H9 (cell line): ENCODE measurements at regions not wholly inside any gene's neighbourhood (a gene's known extent, or its start where the extent isn't known, plus 50 kb on each side); places are given as distances from the start of the nearest gene placed in this dataset.

Experiments
- DNase-seq: peaks from one replicate; pipeline ENCODE4 v3.0.0-alpha.2; 2017
- H2AFZ ChIP-seq: one replicate; pipeline ENCODE4 v1.6.1; 2013; ENCODE audit warnings: mild to moderate bottlenecking, low read length, control low read depth, moderate library complexity
- H2AK5ac ChIP-seq: 2 replicates; pipeline ENCODE4 v1.6.1; 2013; ENCODE audit warnings: low read length, control low read depth, mixed read lengths; ENCODE audit not compliant: insufficient read length
- H2BK120ac ChIP-seq: one replicate; pipeline ENCODE4 v1.6.1; 2013; ENCODE audit warnings: low read depth, mild to moderate bottlenecking, low read length, control low read depth, inconsistent platforms; ENCODE audit not compliant: poor library complexity, severe bottlenecking
- H2BK12ac ChIP-seq: 2 replicates; pipeline ENCODE4 v1.6.1; 2013; ENCODE audit warnings: low read length, control low read depth, mixed read lengths, low read depth; ENCODE audit not compliant: insufficient read length
- H2BK15ac ChIP-seq: 2 replicates; pipeline ENCODE4 v1.6.1; 2013; ENCODE audit warnings: low read depth, low read length, control low read depth
- H2BK20ac ChIP-seq: one replicate; pipeline ENCODE4 v1.6.1; 2013; ENCODE audit warnings: low read depth, mild to moderate bottlenecking, low read length, control low read depth, inconsistent platforms; ENCODE audit not compliant: poor library complexity, severe bottlenecking
- H2BK5ac ChIP-seq: 2 replicates; pipeline ENCODE4 v1.6.1; 2013; ENCODE audit warnings: low read length, control low read depth, mixed read lengths; ENCODE audit not compliant: insufficient read length
- H3K14ac ChIP-seq: 2 replicates; pipeline ENCODE4 v1.6.1; 2013; ENCODE audit warnings: low read length, control low read depth; ENCODE audit not compliant: insufficient read depth
- H3K18ac ChIP-seq: 2 replicates; pipeline ENCODE4 v1.6.1; 2013; ENCODE audit warnings: low read depth, mild to moderate bottlenecking, mixed read lengths, low read length, control low read depth; ENCODE audit not compliant: insufficient read length
- H3K23ac ChIP-seq: 2 replicates; pipeline ENCODE4 v1.6.1; 2013; ENCODE audit warnings: low read length, control low read depth, mixed read lengths, low read depth; ENCODE audit not compliant: insufficient read length
- H3K23me2 ChIP-seq: 2 replicates; pipeline ENCODE4 v1.6.1; 2013; ENCODE audit warnings: low read depth, mild to moderate bottlenecking, mixed read lengths, low read length, control low read depth; ENCODE audit not compliant: insufficient read length, poor library complexity, severe bottlenecking
- H3K27ac ChIP-seq: 2 replicates; pipeline ENCODE4 v1.5.1; 2013; ENCODE audit warnings: low read length, control low read depth, mixed read lengths, low read depth; ENCODE audit not compliant: insufficient read length
- H3K27me3 ChIP-seq: 2 replicates; pipeline ENCODE4 v1.6.1; 2013; ENCODE audit warnings: low read length, control low read depth, inconsistent platforms; ENCODE audit not compliant: insufficient read depth
- H3K4ac ChIP-seq: 2 replicates; pipeline ENCODE4 v1.6.1; 2013; ENCODE audit warnings: low read depth, mild to moderate bottlenecking, control low read depth, inconsistent platforms, low read length, moderate library complexity
- H3K4me1 ChIP-seq: 2 replicates; pipeline ENCODE4 v1.6.1; 2013; ENCODE audit warnings: low read length, control low read depth, inconsistent platforms; ENCODE audit not compliant: insufficient read depth
- H3K4me2 ChIP-seq: 2 replicates; pipeline ENCODE4 v1.6.1; 2013; ENCODE audit warnings: low read length, control low read depth, mixed read lengths; ENCODE audit not compliant: insufficient read length, insufficient read depth
- H3K56ac ChIP-seq: 2 replicates; pipeline ENCODE4 v1.6.1; 2013; ENCODE audit warnings: low read depth, mild to moderate bottlenecking, mixed read lengths, low read length, control low read depth; ENCODE audit not compliant: insufficient read length
- H3K79me1 ChIP-seq: 2 replicates; pipeline ENCODE4 v1.6.1; 2013; ENCODE audit warnings: low read depth, mild to moderate bottlenecking, moderate library complexity, low read length, control low read depth, inconsistent platforms; ENCODE audit not compliant: insufficient read depth, poor library complexity, severe bottlenecking
- H3K79me2 ChIP-seq: 2 replicates; pipeline ENCODE4 v1.6.1; 2013; ENCODE audit warnings: low read length, control low read depth, inconsistent platforms; ENCODE audit not compliant: insufficient read depth
- H3K9ac ChIP-seq: 2 replicates; pipeline ENCODE4 v1.6.1; 2013; ENCODE audit warnings: low read length, control low read depth, mixed read lengths; ENCODE audit not compliant: insufficient read length; ENCODE audit errors: extremely low read depth
- H3K9me3 ChIP-seq: one replicate; pipeline ENCODE4 v1.6.1; 2013; ENCODE audit warnings: low read depth, low read length, inconsistent platforms; ENCODE audit not compliant: control insufficient read depth
- H3T11ph ChIP-seq: one replicate; pipeline ENCODE4 v1.6.1; 2013; ENCODE audit warnings: mild to moderate bottlenecking, low read length, control low read depth, inconsistent platforms
- H4K20me1 ChIP-seq: one replicate; pipeline ENCODE4 v1.6.1; 2013; ENCODE audit not compliant: control insufficient read depth, insufficient read length, insufficient read depth
- H4K5ac ChIP-seq: 2 replicates; pipeline ENCODE4 v1.6.1; 2013; ENCODE audit warnings: low read depth, mild to moderate bottlenecking, mixed read lengths, low read length, control low read depth; ENCODE audit not compliant: insufficient read length
- H4K8ac ChIP-seq: replicated peaks from 2 replicates; pipeline ENCODE4 v1.6.1; 2013; ENCODE audit warnings: low read length, control low read depth, mixed read lengths, low read depth; ENCODE audit not compliant: insufficient read length
- H4K91ac ChIP-seq: 2 replicates; pipeline ENCODE4 v1.6.1; 2013; ENCODE audit warnings: low read depth, mild to moderate bottlenecking, moderate library complexity, mixed read lengths, low read length, control low read depth; ENCODE audit not compliant: insufficient read length
- H3K27ac Mint-ChIP-seq, 3 experiments: 2 replicates in 2 of 3; 3 replicates in 1 of 3; pipeline ENCODE4 v1.8.0; 2020 to 2021; ENCODE audit warnings: mixed read lengths in 3 of 3, mild to moderate bottlenecking in 1 of 3, moderate library complexity in 1 of 3
- H3K27me3 Mint-ChIP-seq: 2 replicates; pipeline ENCODE4 v1.8.0; 2021; ENCODE audit warnings: low read depth, mild to moderate bottlenecking, moderate library complexity, mixed read lengths
- H3K36me3 Mint-ChIP-seq, 3 experiments: 2 replicates in 2 of 3; 3 replicates in 1 of 3; pipeline ENCODE4 v1.8.0; 2020 to 2021; ENCODE audit warnings: low read depth in 3 of 3, mixed read lengths in 3 of 3; ENCODE audit not compliant: insufficient read depth in 1 of 3
- H3K4me1 Mint-ChIP-seq, 2 experiments: 2 replicates each; pipeline ENCODE4 v1.8.0; 2020; ENCODE audit warnings: mixed read lengths in 2 of 2
- H3K4me3 Mint-ChIP-seq, 2 experiments: 2 replicates in 1 of 2; 3 replicates in 1 of 2; pipeline ENCODE4 v1.8.0; 2020 to 2021; ENCODE audit warnings: mild to moderate bottlenecking in 2 of 2, mixed read lengths in 2 of 2, moderate library complexity in 1 of 2
- H3K9me3 Mint-ChIP-seq, 2 experiments: 2 replicates in 1 of 2; 3 replicates in 1 of 2; pipeline ENCODE4 v1.8.0; 2020; ENCODE audit warnings: mild to moderate bottlenecking in 2 of 2, mixed read lengths in 2 of 2, moderate library complexity in 1 of 2
- WGBS: extraction: QIAGEN DNeasy Blood & Tissue Kit; methylation state at CpG from one replicate; pipeline ENCODE4 v1.1.7; 2013; ENCODE audit warnings: missing lambda C conversion rate, low lambda C conversion rate, mixed read lengths; ENCODE audit not compliant: insufficient read length; ENCODE audit errors: extremely low coverage; 5-methylcytosine and 5-hydroxymethylcytosine counted together
- TF ChIP-seq, protein P1 (sequence below): fragments of 200-600 bp; sonication (generic); conservative IDR thresholded peaks from 3 replicates; pipeline ENCODE4 v1.8.0; 2021; ENCODE audit warnings: antibody characterized with exemption, mild to moderate bottlenecking

- peak overlapping the region in 1 of 2 experiments; percentile 1; a peak in 2 of 5 replicates for H3K4me3 Mint-ChIP-seq
- no peak overlapping the region for H2AFZ ChIP-seq
- H4K5ac ChIP-seq, result no peak overlapping the region
- H2BK5ac ChIP-seq, result no peak overlapping the region
- H3K23me2 ChIP-seq, result no peaks in the 10 kb centered on the region
- no peaks in the 10 kb centered on the region for H3K79me2 ChIP-seq
- TF ChIP-seq, protein P1, sequence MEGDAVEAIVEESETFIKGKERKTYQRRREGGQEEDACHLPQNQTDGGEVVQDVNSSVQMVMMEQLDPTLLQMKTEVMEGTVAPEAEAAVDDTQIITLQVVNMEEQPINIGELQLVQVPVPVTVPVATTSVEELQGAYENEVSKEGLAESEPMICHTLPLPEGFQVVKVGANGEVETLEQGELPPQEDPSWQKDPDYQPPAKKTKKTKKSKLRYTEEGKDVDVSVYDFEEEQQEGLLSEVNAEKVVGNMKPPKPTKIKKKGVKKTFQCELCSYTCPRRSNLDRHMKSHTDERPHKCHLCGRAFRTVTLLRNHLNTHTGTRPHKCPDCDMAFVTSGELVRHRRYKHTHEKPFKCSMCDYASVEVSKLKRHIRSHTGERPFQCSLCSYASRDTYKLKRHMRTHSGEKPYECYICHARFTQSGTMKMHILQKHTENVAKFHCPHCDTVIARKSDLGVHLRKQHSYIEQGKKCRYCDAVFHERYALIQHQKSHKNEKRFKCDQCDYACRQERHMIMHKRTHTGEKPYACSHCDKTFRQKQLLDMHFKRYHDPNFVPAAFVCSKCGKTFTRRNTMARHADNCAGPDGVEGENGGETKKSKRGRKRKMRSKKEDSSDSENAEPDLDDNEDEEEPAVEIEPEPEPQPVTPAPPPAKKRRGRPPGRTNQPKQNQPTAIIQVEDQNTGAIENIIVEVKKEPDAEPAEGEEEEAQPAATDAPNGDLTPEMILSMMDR, result no peak
- no peaks in the 10 kb centered on the region for H3K79me1 ChIP-seq
- H3K56ac ChIP-seq, result no peak overlapping the region
- no peak overlapping the region for H3K18ac ChIP-seq
- no peak overlapping the region for H2BK20ac ChIP-seq
- no peak overlapping the region for H2BK15ac ChIP-seq
- H3K27ac ChIP-seq, result no peak overlapping the region
- peak overlapping the region; percentile 27 to 82 (median 39); a peak in 5 of 7 replicates for H3K27ac Mint-ChIP-seq
- H3K9me3 Mint-ChIP-seq, result peaks cover 2 to 3% of the 10 kb centered on the region in 2 experiments; a peak in 2 of 5 replicates
- peaks cover 46 to 49% of the 10 kb centered on the region in 2 experiments for H3K4me1 Mint-ChIP-seq
- no peak overlapping the region for H2AK5ac ChIP-seq
- H3K4ac ChIP-seq, result no peak overlapping the region
- no peaks in the 10 kb centered on the region for H3K9me3 ChIP-seq
- no peak overlapping the region for H2BK120ac ChIP-seq
- H3K36me3 Mint-ChIP-seq, result peaks cover 2 to 5% (median 2%) of the 10 kb centered on the region in 3 experiments; a peak in 4 of 7 replicates
- no peak overlapping the region for H3K9ac ChIP-seq
- H2BK12ac ChIP-seq, result no peak overlapping the region
- no peaks in the 10 kb centered on the region for H4K20me1 ChIP-seq
- H3K27me3 Mint-ChIP-seq, result no peaks in the 10 kb centered on the region
- no peak overlapping the region for H3K14ac ChIP-seq
- no peak overlapping the region for H4K91ac ChIP-seq
- no peak overlapping the region for H3K4me2 ChIP-seq
- DNase-seq, result peak; percentile 54
- no peaks in the 10 kb centered on the region for H3K27me3 ChIP-seq
- no peaks in the 10 kb centered on the region; the same call in 1 of the 2 replicates for H3K4me1 ChIP-seq
- no peak overlapping the region for H3K23ac ChIP-seq
- no CpG with 5 or more reads among the region's 11 CpGs for WGBS
- H4K8ac ChIP-seq, result no peak overlapping the region
- no peak overlapping the region for H3T11ph ChIP-seq
Measured at GRCh38 chr6:19719691-19720128, 117.5 kb upstream of the ID4 start.
